ENCODE measurements at regions not wholly inside any gene's neighbourhood (a gene's known extent, or its start where the extent isn't known, plus 50 kb on each side); places are given as distances from the start of the nearest gene placed in this dataset.
"Not testable (repeated sequence)": the region's sequence is repeated elsewhere in the genome, so short reads cannot be mapped to it uniquely, and the experiment has no call there.

DNA sequence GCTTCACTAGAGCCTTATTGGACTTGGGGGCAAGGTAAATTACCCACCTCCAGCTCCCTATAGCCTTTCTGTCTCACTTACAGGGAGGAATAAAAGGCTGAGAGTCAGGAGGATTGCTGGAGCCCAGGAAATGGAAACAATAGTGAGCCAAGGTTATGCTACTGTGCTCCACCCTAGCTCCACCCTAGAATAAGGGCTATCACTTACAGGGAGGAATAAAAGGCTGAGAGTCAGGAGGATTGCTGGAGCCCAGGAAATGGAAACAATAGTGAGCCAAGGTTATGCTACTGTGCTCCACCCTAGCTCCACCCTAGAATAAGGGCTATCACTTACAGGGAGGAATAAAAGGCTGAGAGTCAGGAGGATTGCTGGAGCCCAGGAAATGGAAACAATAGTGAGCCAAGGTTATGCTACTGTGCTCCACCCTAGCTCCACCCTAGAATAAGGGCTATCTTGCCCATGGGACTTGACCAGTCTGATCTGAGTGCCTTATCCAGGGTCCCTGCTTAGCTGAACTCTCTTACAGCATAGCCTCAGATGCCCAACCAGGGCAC lies 150.6 kb upstream of the UGT8 start:
- not testable (repeated sequence) for TF ChIP-seq EP300 (IDR thresholded peaks at IDR 0.05)
- TF ChIP-seq, protein P1, sequence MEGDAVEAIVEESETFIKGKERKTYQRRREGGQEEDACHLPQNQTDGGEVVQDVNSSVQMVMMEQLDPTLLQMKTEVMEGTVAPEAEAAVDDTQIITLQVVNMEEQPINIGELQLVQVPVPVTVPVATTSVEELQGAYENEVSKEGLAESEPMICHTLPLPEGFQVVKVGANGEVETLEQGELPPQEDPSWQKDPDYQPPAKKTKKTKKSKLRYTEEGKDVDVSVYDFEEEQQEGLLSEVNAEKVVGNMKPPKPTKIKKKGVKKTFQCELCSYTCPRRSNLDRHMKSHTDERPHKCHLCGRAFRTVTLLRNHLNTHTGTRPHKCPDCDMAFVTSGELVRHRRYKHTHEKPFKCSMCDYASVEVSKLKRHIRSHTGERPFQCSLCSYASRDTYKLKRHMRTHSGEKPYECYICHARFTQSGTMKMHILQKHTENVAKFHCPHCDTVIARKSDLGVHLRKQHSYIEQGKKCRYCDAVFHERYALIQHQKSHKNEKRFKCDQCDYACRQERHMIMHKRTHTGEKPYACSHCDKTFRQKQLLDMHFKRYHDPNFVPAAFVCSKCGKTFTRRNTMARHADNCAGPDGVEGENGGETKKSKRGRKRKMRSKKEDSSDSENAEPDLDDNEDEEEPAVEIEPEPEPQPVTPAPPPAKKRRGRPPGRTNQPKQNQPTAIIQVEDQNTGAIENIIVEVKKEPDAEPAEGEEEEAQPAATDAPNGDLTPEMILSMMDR (IDR thresholded peaks at IDR 0.05), result not testable (repeated sequence)

All from upper lobe of left lung (tissue), 4 donors.